ENCODE measurements at regions not wholly inside any gene's neighbourhood (a gene's known extent, or its start where the extent isn't known, plus 50 kb on each side); places are given as distances from the start of the nearest gene placed in this dataset.

DNA sequence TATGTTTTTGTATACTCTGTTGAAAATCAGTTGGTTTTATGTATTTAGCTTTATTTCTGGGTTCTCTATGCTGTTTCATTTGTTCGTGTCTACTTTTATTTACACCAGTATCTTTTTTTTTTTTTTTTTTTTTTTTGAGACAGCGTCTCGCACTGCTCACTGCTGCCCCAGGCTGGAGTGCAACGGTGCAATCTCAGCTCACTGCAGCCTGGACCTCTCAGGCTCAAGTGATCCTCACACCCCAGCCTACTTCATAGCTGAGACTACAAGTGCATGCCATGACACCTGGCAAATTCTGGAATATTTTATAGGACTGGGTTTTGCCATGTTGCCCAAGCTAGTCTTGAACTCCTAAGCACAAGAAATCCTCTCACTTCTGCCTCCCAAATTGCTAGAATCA, 869.4 kb upstream of the CDH6 start:
- TF ChIP-seq POLR2AphosphoS5 (IDR thresholded peaks at IDR 0.05) (no peak), POLR2A (IDR thresholded peaks at IDR 0.05; ENCODE audit: low read depth) (no peak)
